ENCODE measurements at regions not wholly inside any gene's neighbourhood (a gene's known extent, or its start where the extent isn't known, plus 50 kb on each side); places are given as distances from the start of the nearest gene placed in this dataset.

GRCh38 chr16:54519161-54519695, 232.6 kb upstream of the IRX3 start:
- Histone ChIP-seq H3K4me3 (ENCODE audit: low read length) (no peak overlapping the region), H3K36me3 (ENCODE audit: insufficient read depth, low read length) (no peaks in the 10 kb centered on the region), H3K9me3 (ENCODE audit: low read length) (peaks cover 5% of the 10 kb centered on the region), H3K27me3 (ENCODE audit: insufficient read depth, low read length) (no peaks in the 10 kb centered on the region), H2AFZ (ENCODE audit: low read depth, low read length) (no peak overlapping the region), H3K4me1 (ENCODE audit: insufficient read depth, low read length) (peaks cover 1% of the 10 kb centered on the region)

- Histone ChIP-seq H3K27me3 (ENCODE audit: insufficient read depth, low read length) (no peaks in the 10 kb centered on the region), H3K4me1 (ENCODE audit: insufficient read depth, low read length) (peaks cover 16% of the 10 kb centered on the region), H3K9me3 (ENCODE audit: low read length) (peaks cover 5% of the 10 kb centered on the region), H2AFZ (ENCODE audit: low read depth, low read length) (no peak overlapping the region), H3K36me3 (ENCODE audit: insufficient read depth, low read length) (no peaks in the 10 kb centered on the region), H3K4me3 (ENCODE audit: low read length) (no peak overlapping the region)
These were observed 230.6 kb upstream of the IRX3 start for GRCh38 chr16:54517181-54517580.

GRCh38 chr16:54512467-54512995, 225.9 kb upstream of the IRX3 start:
- no peaks in the 10 kb centered on the region for H3K36me3 ChIP-seq (ENCODE audit: insufficient read depth, low read length)
- H2AFZ ChIP-seq (ENCODE audit: low read depth, low read length): no peak overlapping the region
- H3K27me3 ChIP-seq (ENCODE audit: insufficient read depth, low read length): no peaks in the 10 kb centered on the region
- peaks cover 63% of the 10 kb centered on the region for H3K4me1 ChIP-seq (ENCODE audit: insufficient read depth, low read length)
- peaks cover 5% of the 10 kb centered on the region for H3K9me3 ChIP-seq (ENCODE audit: low read length)
- H3K4me3 ChIP-seq (ENCODE audit: low read length): peak overlapping the region; percentile 14

GRCh38 chr16:54511222-54511731, 224.7 kb upstream of the IRX3 start:
- Histone ChIP-seq H3K27me3 (ENCODE audit: insufficient read depth, low read length) (no peaks in the 10 kb centered on the region), H3K4me3 (ENCODE audit: low read length) (no peak overlapping the region), H3K9me3 (ENCODE audit: low read length) (peaks cover 3% of the 10 kb centered on the region), H2AFZ (ENCODE audit: low read depth, low read length) (no peak overlapping the region), H3K36me3 (ENCODE audit: insufficient read depth, low read length) (no peaks in the 10 kb centered on the region), H3K4me1 (ENCODE audit: insufficient read depth, low read length) (peaks cover 75% of the 10 kb centered on the region)

- H3K4me3 ChIP-seq (ENCODE audit: low read length): no peak overlapping the region
These were observed 224.2 kb upstream of the IRX3 start for GRCh38 chr16:54510685-54511221.

GRCh38 chr16:54509456-54509855, 222.9 kb upstream of the IRX3 start:
- no peaks in the 10 kb centered on the region for H3K27me3 ChIP-seq (ENCODE audit: insufficient read depth, low read length)
- no peaks in the 10 kb centered on the region for H3K36me3 ChIP-seq (ENCODE audit: insufficient read depth, low read length)
- H3K9me3 ChIP-seq (ENCODE audit: low read length): no peaks in the 10 kb centered on the region
- no peak overlapping the region for H2AFZ ChIP-seq (ENCODE audit: low read depth, low read length)
- H3K4me3 ChIP-seq (ENCODE audit: low read length): no peak overlapping the region
- peaks cover 93% of the 10 kb centered on the region for H3K4me1 ChIP-seq (ENCODE audit: insufficient read depth, low read length)

More at GRCh38 chr16:54510685-54511221, 224.2 kb upstream of the IRX3 start:
- Histone ChIP-seq H3K9me3 (ENCODE audit: low read length) (peaks cover 3% of the 10 kb centered on the region), H3K36me3 (ENCODE audit: insufficient read depth, low read length) (no peaks in the 10 kb centered on the region), H3K4me1 (ENCODE audit: insufficient read depth, low read length) (peaks cover 80% of the 10 kb centered on the region), H3K27me3 (ENCODE audit: insufficient read depth, low read length) (no peaks in the 10 kb centered on the region), H2AFZ (ENCODE audit: low read depth, low read length) (no peak overlapping the region)

- Histone ChIP-seq H2AFZ (ENCODE audit: low read depth, low read length) (no peak overlapping the region), H3K27me3 (ENCODE audit: insufficient read depth, low read length) (no peaks in the 10 kb centered on the region), H3K4me3 (ENCODE audit: low read length) (no peak overlapping the region), H3K4me1 (ENCODE audit: insufficient read depth, low read length) (peaks cover 88% of the 10 kb centered on the region), H3K36me3 (ENCODE audit: insufficient read depth, low read length) (no peaks in the 10 kb centered on the region), H3K9me3 (ENCODE audit: low read length) (no peaks in the 10 kb centered on the region)
These were observed 221.8 kb upstream of the IRX3 start for GRCh38 chr16:54508351-54508750.

GRCh38 chr16:54506741-54507500, 220.3 kb upstream of the IRX3 start:
- H3K9me3 ChIP-seq (ENCODE audit: low read length): no peaks in the 10 kb centered on the region
- peak overlapping the region; percentile 24 for H2AFZ ChIP-seq (ENCODE audit: low read depth, low read length)
- H3K4me3 ChIP-seq (ENCODE audit: low read length): no peak overlapping the region
- no peaks in the 10 kb centered on the region for H3K27me3 ChIP-seq (ENCODE audit: insufficient read depth, low read length)
- H3K4me1 ChIP-seq (ENCODE audit: insufficient read depth, low read length): peaks cover 76% of the 10 kb centered on the region
- H3K36me3 ChIP-seq (ENCODE audit: insufficient read depth, low read length): no peaks in the 10 kb centered on the region

- Histone ChIP-seq H3K9me3 (ENCODE audit: low read length) (no peaks in the 10 kb centered on the region), H3K4me3 (ENCODE audit: low read length) (no peak overlapping the region), H2AFZ (ENCODE audit: low read depth, low read length) (peak overlapping the region; percentile 24), H3K27me3 (ENCODE audit: insufficient read depth, low read length) (no peaks in the 10 kb centered on the region), H3K36me3 (ENCODE audit: insufficient read depth, low read length) (no peaks in the 10 kb centered on the region), H3K4me1 (ENCODE audit: insufficient read depth, low read length) (peaks cover 69% of the 10 kb centered on the region)
These were observed 219.6 kb upstream of the IRX3 start for GRCh38 chr16:54506214-54506580.

- Histone ChIP-seq H3K9me3 (ENCODE audit: low read length) (no peaks in the 10 kb centered on the region), H3K36me3 (ENCODE audit: insufficient read depth, low read length) (no peaks in the 10 kb centered on the region), H3K4me3 (ENCODE audit: low read length) (no peak overlapping the region), H3K4me1 (ENCODE audit: insufficient read depth, low read length) (peaks cover 64% of the 10 kb centered on the region), H3K27me3 (ENCODE audit: insufficient read depth, low read length) (no peaks in the 10 kb centered on the region), H2AFZ (ENCODE audit: low read depth, low read length) (no peak overlapping the region)
These were observed 219.1 kb upstream of the IRX3 start for GRCh38 chr16:54505549-54506213.

GRCh38 chr16:54504372-54504771, 217.8 kb upstream of the IRX3 start:
- Histone ChIP-seq H3K27me3 (ENCODE audit: insufficient read depth, low read length) (no peaks in the 10 kb centered on the region), H3K9me3 (ENCODE audit: low read length) (no peaks in the 10 kb centered on the region), H3K4me1 (ENCODE audit: insufficient read depth, low read length) (peaks cover 51% of the 10 kb centered on the region), H3K36me3 (ENCODE audit: insufficient read depth, low read length) (no peaks in the 10 kb centered on the region), H2AFZ (ENCODE audit: low read depth, low read length) (no peak overlapping the region), H3K4me3 (ENCODE audit: low read length) (no peak overlapping the region)

- no peaks in the 10 kb centered on the region for H3K36me3 ChIP-seq (ENCODE audit: insufficient read depth, low read length)
- H2AFZ ChIP-seq (ENCODE audit: low read depth, low read length): no peak overlapping the region
- H3K27me3 ChIP-seq (ENCODE audit: insufficient read depth, low read length): no peaks in the 10 kb centered on the region
- H3K4me1 ChIP-seq (ENCODE audit: insufficient read depth, low read length): peaks cover 45% of the 10 kb centered on the region
- H3K4me3 ChIP-seq (ENCODE audit: low read length): no peak overlapping the region
- peaks cover 2% of the 10 kb centered on the region for H3K9me3 ChIP-seq (ENCODE audit: low read length)
These were observed 217.3 kb upstream of the IRX3 start for GRCh38 chr16:54503856-54504219.
